SJSA1 (cell line): ENCODE measurements at regions not wholly inside any gene's neighbourhood (a gene's known extent, or its start where the extent isn't known, plus 50 kb on each side); places are given as distances from the start of the nearest gene placed in this dataset.
"Not testable (repeated sequence)": the region's sequence is repeated elsewhere in the genome, so short reads cannot be mapped to it uniquely, and the experiment has no call there.

ENCODE experiments used
- DNase-seq, 2 experiments: peaks; one replicate each; pipeline ENCODE4 v3.0.0-alpha.2; 2015 to 2020; ENCODE audit warnings: low spot score in 2 of 2, low read depth in 1 of 2
- H3K27ac ChIP-seq: fragments of 250-450 bp; sonication (Bioruptor Pico); 2 replicates; pipeline ENCODE4 v1.5.1; 2020; ENCODE audit warnings: mild to moderate bottlenecking, moderate library complexity
- H3K27me3 ChIP-seq: fragments of 250-450 bp; sonication (Bioruptor Pico); replicated peaks from 2 replicates; pipeline ENCODE4 v1.5.1; 2020; ENCODE audit warnings: mild to moderate bottlenecking, moderate library complexity
- H3K36me3 ChIP-seq: fragments of 250-450 bp; sonication (Bioruptor Pico); 2 replicates; pipeline ENCODE4 v1.5.1; 2020; ENCODE audit warnings: mild to moderate bottlenecking
- H3K4me1 ChIP-seq: fragments of 250-450 bp; sonication (Bioruptor Pico); replicated peaks from 2 replicates; pipeline ENCODE4 v1.6.1; 2021; ENCODE audit warnings: mild to moderate bottlenecking
- H3K4me3 ChIP-seq: fragments of 250-450 bp; sonication (Bioruptor Pico); 2 replicates; pipeline ENCODE4 v1.5.1; 2020; ENCODE audit warnings: mild to moderate bottlenecking
- H3K9me3 ChIP-seq: fragments of 250-450 bp; sonication (Bioruptor Pico); replicated peaks from 2 replicates; pipeline ENCODE4 v1.5.1; 2020; ENCODE audit warnings: mild to moderate bottlenecking

DNA sequence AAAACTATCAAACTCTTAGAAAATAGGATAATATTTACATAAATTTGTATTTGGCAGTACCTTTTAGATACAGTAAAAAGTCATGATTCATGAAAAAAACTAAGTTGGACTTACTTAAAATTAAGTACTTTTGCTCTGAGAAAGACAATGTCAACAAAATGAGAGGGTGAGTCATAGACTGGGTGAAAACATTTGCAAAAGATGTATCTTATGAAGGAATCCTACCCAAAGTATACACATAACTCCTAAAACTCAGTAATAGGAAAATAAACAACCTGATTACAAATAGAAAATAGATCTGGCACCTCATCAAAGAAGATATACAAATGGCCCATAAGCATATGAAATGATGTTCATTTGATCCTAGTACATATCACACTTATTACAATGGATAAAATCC is 1154.6 kb downstream of the JRKL start:
- Histone ChIP-seq H3K27me3 (no peaks in the 10 kb centered on the region), H3K9me3 (no peaks in the 10 kb centered on the region), H3K4me3 (no peak overlapping the region), H3K36me3 (no peaks in the 10 kb centered on the region), H3K27ac (no peak overlapping the region), H3K4me1 (no peaks in the 10 kb centered on the region)
- no peak for DNase-seq

- Histone ChIP-seq H3K9me3 (no peaks in the 10 kb centered on the region), H3K27ac (no peak overlapping the region), H3K4me1 (no peaks in the 10 kb centered on the region), H3K4me3 (no peak overlapping the region), H3K27me3 (no peaks in the 10 kb centered on the region), H3K36me3 (no peaks in the 10 kb centered on the region)
- DNase-seq, result no peak
These were observed 1158.5 kb downstream of the JRKL start for GRCh38 chr11:97548280-97548679.

GRCh38 chr11:97557399-97557798 is 1167.6 kb downstream of the JRKL start:
- Histone ChIP-seq H3K27ac (no peak overlapping the region), H3K4me3 (no peak overlapping the region), H3K36me3 (no peaks in the 10 kb centered on the region), H3K9me3 (no peaks in the 10 kb centered on the region), H3K4me1 (no peaks in the 10 kb centered on the region), H3K27me3 (no peaks in the 10 kb centered on the region)
- DNase-seq, result no peak

- Histone ChIP-seq H3K9me3 (no peaks in the 10 kb centered on the region), H3K27me3 (no peaks in the 10 kb centered on the region), H3K36me3 (no peaks in the 10 kb centered on the region), H3K4me1 (no peaks in the 10 kb centered on the region), H3K4me3 (no peak overlapping the region), H3K27ac (no peak overlapping the region)
- DNase-seq, result no peak
These were observed 1178.0 kb downstream of the JRKL start for GRCh38 chr11:97567801-97568200.

DNA sequence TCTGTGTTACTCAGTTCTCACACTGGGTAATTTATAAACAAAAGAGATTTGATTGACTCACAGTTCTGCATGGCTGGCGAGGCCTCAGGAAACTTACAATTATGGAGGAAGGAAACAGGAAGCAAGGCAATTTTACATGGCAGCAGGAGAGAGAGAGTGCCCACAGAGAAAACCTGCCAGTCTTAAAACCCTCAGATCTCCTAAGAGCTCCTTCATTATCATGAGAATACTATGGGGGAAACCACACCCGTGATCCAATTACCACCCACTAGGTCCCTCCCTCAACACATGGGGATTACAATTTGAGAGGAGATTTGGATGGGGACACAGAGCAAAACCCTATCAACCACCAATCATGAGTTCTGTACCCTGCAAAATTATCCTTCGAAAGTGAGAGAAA is 1180.8 kb downstream of the JRKL start:
- H3K4me3 ChIP-seq, result no peak overlapping the region
- no peaks in the 10 kb centered on the region for H3K27me3 ChIP-seq

GRCh38 chr11:97573771-97574170 is 1184.0 kb downstream of the JRKL start:
- H3K9me3 ChIP-seq, DNase-seq, H3K27ac ChIP-seq, H3K4me1 ChIP-seq, H3K4me3 ChIP-seq, H3K36me3 ChIP-seq, H3K27me3 ChIP-seq: not testable (repeated sequence)

More for the DNA sequence above, 1180.8 kb downstream of the JRKL start:
- Histone ChIP-seq H3K27ac (no peak overlapping the region), H3K36me3 (no peaks in the 10 kb centered on the region), H3K9me3 (no peaks in the 10 kb centered on the region), H3K4me1 (no peaks in the 10 kb centered on the region)
- DNase-seq, result no peak

DNA sequence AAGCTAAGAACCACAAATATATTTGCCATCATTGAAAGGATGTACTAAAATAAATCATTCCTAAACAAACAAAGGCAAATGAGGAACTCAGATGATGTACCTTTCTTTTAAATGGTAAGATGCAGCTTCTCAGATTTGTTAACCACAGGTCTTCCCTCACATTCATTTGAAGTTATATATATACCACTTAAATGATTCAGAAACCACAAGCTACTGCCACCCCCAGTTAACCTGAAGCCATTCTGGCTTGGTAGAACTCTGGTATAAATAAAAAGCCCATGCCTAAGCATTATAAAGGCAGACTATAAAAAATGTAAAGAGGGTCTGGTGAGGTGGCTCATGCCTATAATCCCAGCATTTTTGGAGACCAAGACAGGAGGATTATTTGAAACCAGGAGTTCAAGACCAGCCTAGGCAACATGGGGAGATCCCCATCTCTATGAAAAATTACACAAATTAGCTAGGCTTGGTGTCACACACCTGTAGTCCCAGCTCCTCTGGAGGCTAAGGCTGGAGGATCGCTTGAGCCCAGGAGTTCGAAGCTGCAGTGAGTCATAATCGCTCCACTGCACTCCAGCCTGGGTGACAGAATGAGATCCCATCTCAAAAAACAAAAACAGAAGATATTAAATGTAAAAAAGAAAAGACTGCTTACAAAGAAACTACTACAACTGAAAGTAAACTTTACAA is 1185.3 kb downstream of the JRKL start:
- no peaks in the 10 kb centered on the region for H3K4me1 ChIP-seq
- no peak for DNase-seq
- H3K4me3 ChIP-seq, result no peak overlapping the region
- no peaks in the 10 kb centered on the region for H3K27me3 ChIP-seq
- H3K27ac ChIP-seq, result no peak overlapping the region
- no peaks in the 10 kb centered on the region for H3K9me3 ChIP-seq
- no peaks in the 10 kb centered on the region for H3K36me3 ChIP-seq

DNA sequence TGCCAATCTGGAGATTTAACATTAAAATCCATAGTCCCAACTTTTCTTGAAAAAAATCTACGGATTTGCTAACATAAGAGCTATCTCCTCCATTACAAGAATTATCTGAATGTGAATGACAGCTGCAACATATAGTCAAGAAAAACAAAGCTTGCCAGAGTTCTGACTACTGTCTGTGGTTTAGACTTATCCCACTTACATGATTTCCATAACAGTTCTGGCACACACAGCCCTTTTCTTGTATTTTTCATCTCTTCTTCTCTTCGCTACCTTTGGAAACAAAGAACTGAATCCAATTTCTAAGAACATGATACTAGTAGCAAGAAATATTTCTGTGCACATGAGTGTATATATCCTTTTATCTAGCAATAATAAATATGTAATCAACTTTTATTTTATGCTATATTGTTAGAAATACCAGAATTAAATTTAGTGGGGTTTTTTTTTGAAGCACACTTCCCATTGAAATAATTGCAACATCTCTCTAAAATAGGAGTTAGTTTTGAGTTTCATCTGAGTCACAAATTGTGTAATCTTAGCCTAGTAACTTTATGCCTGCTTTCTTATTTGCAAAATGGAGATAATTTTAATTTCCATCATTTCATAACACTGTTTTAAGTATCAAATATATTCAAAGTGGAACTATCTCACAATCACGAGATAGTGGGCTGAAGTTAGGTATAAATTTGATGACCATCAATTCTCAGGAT is 1217.6 kb downstream of the JRKL start:
- H3K4me3 ChIP-seq, result no peak overlapping the region
- H3K27ac ChIP-seq, result no peak overlapping the region
- no peaks in the 10 kb centered on the region for H3K36me3 ChIP-seq
- H3K4me1 ChIP-seq, result no peaks in the 10 kb centered on the region
- DNase-seq, result no peak
- H3K9me3 ChIP-seq, result no peaks in the 10 kb centered on the region
- H3K27me3 ChIP-seq, result no peaks in the 10 kb centered on the region

DNA sequence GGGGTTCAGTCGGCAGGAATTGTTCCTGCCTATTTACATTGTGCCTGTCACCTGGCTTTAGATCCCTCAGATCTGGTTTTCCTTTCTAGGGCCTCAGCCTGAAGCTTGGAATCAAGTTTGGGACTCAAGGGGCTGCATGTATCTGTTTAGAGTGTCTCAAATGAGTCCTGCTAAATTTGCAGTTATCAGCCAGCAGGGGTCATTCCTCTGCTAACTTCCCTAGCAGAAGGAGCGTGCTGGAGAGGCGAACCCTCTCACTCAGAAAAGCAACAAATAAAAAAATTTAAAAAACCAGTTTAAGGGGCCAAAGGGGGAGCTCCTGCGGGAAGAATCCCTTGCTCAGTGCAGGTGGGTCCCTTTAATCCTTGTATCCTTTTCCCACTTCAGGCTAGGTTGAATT is 1220.2 kb downstream of the JRKL start:
- no peak for DNase-seq
- H3K4me3 ChIP-seq, result no peak overlapping the region
- no peaks in the 10 kb centered on the region for H3K36me3 ChIP-seq
- no peaks in the 10 kb centered on the region for H3K27me3 ChIP-seq
- H3K9me3 ChIP-seq, result no peaks in the 10 kb centered on the region
- no peaks in the 10 kb centered on the region for H3K4me1 ChIP-seq
- H3K27ac ChIP-seq, result no peak overlapping the region

DNA sequence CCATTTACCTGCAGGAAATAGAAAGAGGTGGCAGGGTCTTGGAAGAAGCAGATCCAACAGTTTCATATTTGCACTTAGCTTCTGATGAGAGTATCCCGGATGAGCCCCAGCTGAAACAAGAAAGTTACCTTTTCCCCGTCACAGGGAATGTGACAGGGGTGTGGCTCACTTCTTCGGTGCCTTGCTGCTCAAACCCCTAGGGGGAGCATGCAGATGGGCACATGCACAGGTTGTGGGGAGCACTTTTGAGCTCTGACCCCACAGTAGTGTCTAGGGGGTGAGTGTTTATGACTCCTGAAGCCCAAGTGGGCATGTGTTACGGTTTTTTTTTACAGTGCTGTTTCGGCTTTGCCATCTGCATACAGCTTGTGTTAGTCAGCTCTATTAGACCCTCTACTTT is 1221.0 kb downstream of the JRKL start:
- H3K27ac ChIP-seq, result no peak overlapping the region
- DNase-seq, result no peak
- no peak overlapping the region for H3K4me3 ChIP-seq
- H3K9me3 ChIP-seq, result no peaks in the 10 kb centered on the region
- H3K4me1 ChIP-seq, result no peaks in the 10 kb centered on the region
- no peaks in the 10 kb centered on the region for H3K27me3 ChIP-seq
- no peaks in the 10 kb centered on the region for H3K36me3 ChIP-seq

DNA sequence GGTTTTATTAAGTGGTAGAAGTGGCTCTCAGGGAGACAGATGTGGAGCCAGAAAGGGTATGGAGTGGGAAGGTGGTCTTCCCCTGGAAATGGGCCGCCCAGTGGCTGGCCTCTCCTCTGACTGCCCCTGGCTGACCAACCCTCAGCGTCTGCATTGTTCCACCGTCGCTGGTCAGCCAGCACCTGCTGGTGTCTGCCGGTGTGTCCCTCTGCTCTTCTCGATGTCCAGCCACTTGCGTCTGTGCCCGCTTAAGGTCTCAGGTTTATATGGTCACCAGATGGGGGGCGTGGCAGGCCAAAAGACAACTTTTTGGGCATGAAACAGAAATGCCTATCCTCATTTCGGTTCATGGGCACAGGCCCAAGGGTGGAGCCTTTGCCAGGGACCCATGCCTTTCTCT is 1221.5 kb downstream of the JRKL start:
- no peak overlapping the region for H3K4me3 ChIP-seq
- no peaks in the 10 kb centered on the region for H3K9me3 ChIP-seq
- DNase-seq, result no peak
- H3K27me3 ChIP-seq, result no peaks in the 10 kb centered on the region
- H3K27ac ChIP-seq, result no peak overlapping the region
- H3K36me3 ChIP-seq, result no peaks in the 10 kb centered on the region
- H3K4me1 ChIP-seq, result no peaks in the 10 kb centered on the region

- no peak for DNase-seq
- no peaks in the 10 kb centered on the region for H3K36me3 ChIP-seq
- no peak overlapping the region for H3K27ac ChIP-seq
- H3K4me1 ChIP-seq, result no peaks in the 10 kb centered on the region
- no peaks in the 10 kb centered on the region for H3K9me3 ChIP-seq
- H3K4me3 ChIP-seq, result no peak overlapping the region
- no peaks in the 10 kb centered on the region for H3K27me3 ChIP-seq
These were observed 1224.8 kb downstream of the JRKL start for GRCh38 chr11:97614606-97615005.

- no peaks in the 10 kb centered on the region for H3K9me3 ChIP-seq
- H3K27me3 ChIP-seq, result no peaks in the 10 kb centered on the region
- H3K36me3 ChIP-seq, result no peaks in the 10 kb centered on the region
- no peak for DNase-seq
- no peak overlapping the region for H3K4me3 ChIP-seq
- H3K4me1 ChIP-seq, result no peaks in the 10 kb centered on the region
- H3K27ac ChIP-seq, result no peak overlapping the region
These were observed 1225.7 kb downstream of the JRKL start for GRCh38 chr11:97615546-97615945.

DNA sequence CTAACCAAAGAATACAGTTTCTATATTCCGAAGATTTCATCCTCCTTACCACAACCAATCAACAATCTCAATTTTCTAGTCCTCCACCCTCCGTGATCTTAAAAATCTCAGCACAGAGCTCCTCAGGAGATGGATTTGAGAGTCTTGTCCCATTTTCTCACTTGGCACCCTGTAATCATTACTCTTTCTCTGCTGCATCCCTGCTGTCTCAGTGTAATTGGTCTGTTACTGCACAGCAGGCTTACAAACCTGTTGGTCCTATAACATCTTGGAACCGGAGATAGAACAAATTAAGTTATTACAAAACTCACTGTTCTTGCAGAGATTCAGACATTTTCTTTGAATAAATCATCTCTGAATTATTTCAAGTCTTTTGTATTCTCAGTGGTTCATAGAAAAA is 1227.2 kb downstream of the JRKL start:
- H3K9me3 ChIP-seq, result no peaks in the 10 kb centered on the region
- no peak for DNase-seq
- no peaks in the 10 kb centered on the region for H3K36me3 ChIP-seq
- H3K27ac ChIP-seq, result no peak overlapping the region
- H3K27me3 ChIP-seq, result no peaks in the 10 kb centered on the region
- no peak overlapping the region for H3K4me3 ChIP-seq
- no peaks in the 10 kb centered on the region for H3K4me1 ChIP-seq

- Histone ChIP-seq H3K4me3 (no peak overlapping the region), H3K9me3 (no peaks in the 10 kb centered on the region), H3K36me3 (no peaks in the 10 kb centered on the region), H3K27me3 (no peaks in the 10 kb centered on the region), H3K4me1 (no peaks in the 10 kb centered on the region), H3K27ac (no peak overlapping the region)
- no peak for DNase-seq
These were observed 1230.2 kb downstream of the JRKL start for GRCh38 chr11:97620007-97620406.
